ENCODE measurements at regions not wholly inside any gene's neighbourhood (a gene's known extent, or its start where the extent isn't known, plus 50 kb on each side); places are given as distances from the start of the nearest gene placed in this dataset.

DNA sequence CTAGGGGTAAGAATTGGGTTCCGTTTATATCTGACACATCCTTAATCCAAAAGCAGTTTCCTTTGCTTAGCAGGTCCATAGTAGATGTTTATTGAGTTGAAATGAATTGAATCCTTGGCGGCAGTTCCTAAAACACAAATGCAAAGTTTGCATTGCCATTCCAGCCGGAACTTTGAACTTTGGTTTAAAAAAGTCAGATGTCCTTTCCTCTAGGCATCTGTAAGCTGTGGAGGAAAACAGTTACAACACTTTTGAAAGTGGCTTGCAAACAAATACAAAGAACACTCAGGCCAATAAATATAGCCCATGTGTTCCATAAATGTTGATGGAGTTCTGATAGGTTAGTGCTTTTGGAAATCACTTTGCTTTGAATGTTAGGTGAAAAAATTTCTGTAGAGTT, 374.7 kb upstream of the RARB start:
- H3K79me2 ChIP-seq (ENCODE audit: control insufficient read depth, insufficient read depth, low read length): no peaks in the 10 kb centered on the region
- no TSS peak for BruUV-seq (replicated peaks)
- no peak overlapping the region for H2AFZ ChIP-seq (ENCODE audit: low read depth, low read length)
- dilution Hi-C loops (cut with MboI; ENCODE audit: extremely low pct_ligation_motif_present, low sequenced_read_pairs) (no loop called here), intact Hi-C loops (cut with micrococcal nuclease) (no loop called here)
- H3K4me1 ChIP-seq (ENCODE audit: control insufficient read depth, extremely low read depth, insufficient read depth, low read length): no peaks in the 10 kb centered on the region
- H4K20me1 ChIP-seq (replicated peaks; ENCODE audit: control insufficient read depth, extremely low read depth, insufficient read depth, low read length): no peaks in the 10 kb centered on the region
- TF ChIP-seq GATA2 (IDR thresholded peaks at IDR 0.05; ENCODE audit: insufficient read depth, insufficient read length, low read depth, low read length): no peak
- TF ChIP-seq FOS (IDR thresholded peaks at IDR 0.05; ENCODE audit: borderline replicate concordance, insufficient read depth, low read length): no peak
- TF ChIP-seq MYC (IDR thresholded peaks at IDR 0.05; ENCODE audit: low read depth, low read length): no peak
- no peak for TF ChIP-seq CTCF (IDR thresholded peaks at IDR 0.05; ENCODE audit: extremely low read depth in 1 of 2, insufficient read depth in 1 of 2, low read depth in 1 of 2, low read length in 2 of 2)
- no peak for TF ChIP-seq JUN (IDR thresholded peaks at IDR 0.05; ENCODE audit: borderline replicate concordance, insufficient read depth, insufficient read length, low read depth)
- no peak for TF ChIP-seq POLR2AphosphoS5 (IDR thresholded peaks at IDR 0.05; ENCODE audit: insufficient read depth, low read depth, low read length)
- TF ChIP-seq, protein P1, sequence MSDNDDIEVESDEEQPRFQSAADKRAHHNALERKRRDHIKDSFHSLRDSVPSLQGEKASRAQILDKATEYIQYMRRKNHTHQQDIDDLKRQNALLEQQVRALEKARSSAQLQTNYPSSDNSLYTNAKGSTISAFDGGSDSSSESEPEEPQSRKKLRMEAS (IDR thresholded peaks at IDR 0.05; ENCODE audit: insufficient read depth, insufficient read length): no peak
- TF ChIP-seq EZH2 (IDR thresholded peaks at IDR 0.05; ENCODE audit: borderline replicate concordance, low read depth, low read length, severe bottlenecking): no peak
- TF ChIP-seq POLR2A (IDR thresholded peaks at IDR 0.05; ENCODE audit: low read depth, low read length): no peak
- FAIRE-seq (no peak), DNase-seq (ENCODE audit: low read depth, low spot score) (no peak)
- no peak overlapping the region for H3K4me3 ChIP-seq (replicated peaks in 1 of 3; ENCODE audit: insufficient read depth in 1 of 3, low read depth in 1 of 3, low read length in 3 of 3)
- POLR2A ChIA-PET: no interaction called here
- CTCF ChIA-PET: interaction anchor here (0.7 kb wide), 1 partner anchor 19 kb away, joined by 4 read pairs; no protein-coding TSS in a partner anchor
- H3K36me3 ChIP-seq (ENCODE audit: control insufficient read depth in 2 of 2, extremely low read depth in 1 of 2, insufficient read depth in 2 of 2, low read length in 2 of 2): no peaks in the 10 kb centered on the region
- H3K27me3 ChIP-seq (ENCODE audit: control insufficient read depth in 2 of 2, insufficient read depth in 2 of 2, low read length in 2 of 2): no peaks in the 10 kb centered on the region
- no peaks in the 10 kb centered on the region for H3K9me1 ChIP-seq (replicated peaks; ENCODE audit: control insufficient read depth, extremely low read depth, insufficient read depth, low read length)
- H3K27ac ChIP-seq (ENCODE audit: insufficient read depth, low read depth, low read length): no peak overlapping the region
- no peaks in the 10 kb centered on the region for H3K9me3 ChIP-seq (replicated peaks; ENCODE audit: control insufficient read depth, insufficient read depth, low read length)
- no peak overlapping the region for H3K9ac ChIP-seq (replicated peaks; ENCODE audit: extremely low read depth, insufficient read depth, low read length)
- no peak overlapping the region for H3K4me2 ChIP-seq (ENCODE audit: insufficient read depth, low read length)

Measured in endothelial cell of umbilical vein (primary cell).